ENCODE measurements at regions not wholly inside any gene's neighbourhood (a gene's known extent, or its start where the extent isn't known, plus 50 kb on each side); places are given as distances from the start of the nearest gene placed in this dataset.

GRCh38 chr13:78998630-78999315 lies 339.8 kb upstream of the OBI1 start:
- no peak for TF ChIP-seq CBX5 (IDR thresholded peaks at IDR 0.05; ENCODE audit: low read depth, low read length)
- no peak for TF ChIP-seq SP1 (IDR thresholded peaks at IDR 0.05; ENCODE audit: low read depth, low read length)

Measured in H1 (cell line).